ENCODE measurements at regions not wholly inside any gene's neighbourhood (a gene's known extent, or its start where the extent isn't known, plus 50 kb on each side); places are given as distances from the start of the nearest gene placed in this dataset.

- H3K27ac Mint-ChIP-seq: no peak overlapping the region
- no peaks in the 10 kb centered on the region for H3K36me3 Mint-ChIP-seq
- TF ChIP-seq CTCF (IDR thresholded peaks at IDR 0.05) (no peak), EZH2phosphoT487 (IDR thresholded peaks at IDR 0.05) (no peak), EZH2 (IDR thresholded peaks at IDR 0.05) (no peak)
Observed at GRCh38 chr11:23974051-23974450, 522.8 kb upstream of the LUZP2 start.

GRCh38 chr11:23974601-23975000 lies 522.3 kb upstream of the LUZP2 start:
- no peaks in the 10 kb centered on the region for H3K27me3 Mint-ChIP-seq (ENCODE audit: insufficient read depth, low read depth)
- Histone ChIP-seq H3K9ac (no peak overlapping the region), H3K4me2 (peak overlapping the region; percentile 16), H3K27me3 (no peaks in the 10 kb centered on the region), H3K79me2 (ENCODE audit: low read depth) (no peaks in the 10 kb centered on the region), H3F3A (ENCODE audit: low read depth) (no peaks in the 10 kb centered on the region), H2AFZ (replicated peaks) (no peak overlapping the region), H3K27ac (no peak overlapping the region), H3K36me3 (no peaks in the 10 kb centered on the region), H3K9me3 (ENCODE audit: low read depth) (no peaks in the 10 kb centered on the region), H4K20me1 (ENCODE audit: low read depth) (no peaks in the 10 kb centered on the region), H3K4me3 (no peak overlapping the region), H3K4me1 (peaks cover 15% of the 10 kb centered on the region)
- H3K36me3 Mint-ChIP-seq: no peaks in the 10 kb centered on the region
- no peaks in the 10 kb centered on the region for H3K9me3 Mint-ChIP-seq
- no peak overlapping the region for H3K4me3 Mint-ChIP-seq
- TF ChIP-seq EZH2 (IDR thresholded peaks at IDR 0.05): no peak
- no peak for TF ChIP-seq EZH2phosphoT487 (IDR thresholded peaks at IDR 0.05)
- TF ChIP-seq CTCF (IDR thresholded peaks at IDR 0.05): no peak
- H3K4me1 Mint-ChIP-seq: peaks cover 12% of the 10 kb centered on the region
- no peak overlapping the region for H3K27ac Mint-ChIP-seq
- DNase-seq (ENCODE audit: low spot score): no peak

More at GRCh38 chr11:23974051-23974450, 522.8 kb upstream of the LUZP2 start:
- Histone ChIP-seq H4K20me1 (ENCODE audit: low read depth) (no peaks in the 10 kb centered on the region), H3K9me3 (ENCODE audit: low read depth) (no peaks in the 10 kb centered on the region), H3K27ac (no peak overlapping the region), H3K36me3 (no peaks in the 10 kb centered on the region), H3K9ac (no peak overlapping the region), H3K79me2 (ENCODE audit: low read depth) (no peaks in the 10 kb centered on the region), H2AFZ (replicated peaks) (no peak overlapping the region), H3K4me2 (peak overlapping the region; percentile 16), H3F3A (ENCODE audit: low read depth) (no peaks in the 10 kb centered on the region), H3K4me3 (no peak overlapping the region), H3K27me3 (no peaks in the 10 kb centered on the region), H3K4me1 (peaks cover 15% of the 10 kb centered on the region)
- DNase-seq (ENCODE audit: low spot score): peak; percentile 48
- Mint-ChIP-seq H3K4me3 (no peak overlapping the region), H3K9me3 (no peaks in the 10 kb centered on the region), H3K4me1 (peaks cover 12% of the 10 kb centered on the region), H3K27me3 (ENCODE audit: insufficient read depth, low read depth) (no peaks in the 10 kb centered on the region)

- Histone ChIP-seq H3K36me3 (no peaks in the 10 kb centered on the region), H3F3A (ENCODE audit: low read depth) (no peaks in the 10 kb centered on the region), H2AFZ (replicated peaks) (no peak overlapping the region), H3K4me1 (peaks cover 15% of the 10 kb centered on the region), H3K4me2 (no peak overlapping the region), H3K9ac (no peak overlapping the region), H3K9me3 (ENCODE audit: low read depth) (no peaks in the 10 kb centered on the region), H3K79me2 (ENCODE audit: low read depth) (no peaks in the 10 kb centered on the region), H3K27ac (no peak overlapping the region), H3K27me3 (no peaks in the 10 kb centered on the region), H4K20me1 (ENCODE audit: low read depth) (no peaks in the 10 kb centered on the region), H3K4me3 (no peak overlapping the region)
- H3K9me3 Mint-ChIP-seq: no peaks in the 10 kb centered on the region
- no peak overlapping the region for H3K4me3 Mint-ChIP-seq
- DNase-seq (ENCODE audit: low spot score): no peak
- H3K36me3 Mint-ChIP-seq: no peaks in the 10 kb centered on the region
- no peaks in the 10 kb centered on the region for H3K27me3 Mint-ChIP-seq (ENCODE audit: insufficient read depth, low read depth)
- no peak overlapping the region for H3K27ac Mint-ChIP-seq
- TF ChIP-seq EZH2phosphoT487 (IDR thresholded peaks at IDR 0.05) (no peak), CTCF (IDR thresholded peaks at IDR 0.05) (no peak), EZH2 (IDR thresholded peaks at IDR 0.05) (no peak)
- H3K4me1 Mint-ChIP-seq: peaks cover 12% of the 10 kb centered on the region
Observed at GRCh38 chr11:23976426-23976825, 520.4 kb upstream of the LUZP2 start.

Data from neural progenitor cell (in vitro differentiated cells).